PC-3 (cell line): ENCODE measurements at regions not wholly inside any gene's neighbourhood (a gene's known extent, or its start where the extent isn't known, plus 50 kb on each side); places are given as distances from the start of the nearest gene placed in this dataset.

Experiments used
- ATAC-seq: fragments of 200-7000 bp; cut with Tn5 transposase; 2 replicates; pipeline ENCODE4 v1.9.1; 2020; ENCODE audit warnings: mild to moderate bottlenecking, moderate library complexity
- BruUV-seq: library from RNA; stranded (reverse); fragments of 400-500 nt; replicated peaks from 2 replicates; lab custom pipeline; 2021; lab: Mats Ljungman, UMichigan
- CTCF ChIA-PET: fragments of 300-600 bp; sonication (Branson Sonifier 250); formaldehyde crosslinking; loops from one replicate; lab custom pipeline; 2022; ENCODE audit warnings: antibody characterized with exemption; lab: Charles Lee
- POLR2A ChIA-PET: fragments of 300-600 bp; sonication (Branson Sonifier 250); formaldehyde crosslinking; loops from one replicate; lab custom pipeline; 2022; ENCODE audit warnings: antibody characterized with exemption; ENCODE audit not compliant: unreplicated experiment; lab: Charles Lee
- DNase-seq: peaks from one replicate; pipeline ENCODE4 v3.0.0-alpha.2; 2015
- H2AFZ ChIP-seq: fragments of 300-600 bp; sonication (generic); 2 replicates; pipeline ENCODE4 v1.6.0; 2016; ENCODE audit warnings: antibody characterized with exemption, low read length
- H3F3A ChIP-seq: fragments of 300-600 bp; sonication (generic); one replicate; pipeline ENCODE4 v1.6.0; 2017; ENCODE audit warnings: antibody characterized with exemption, low read length, control low read depth, mild to moderate bottlenecking; ENCODE audit not compliant: unreplicated experiment
- H3K27ac ChIP-seq: fragments of 300-600 bp; sonication (generic); 2 replicates; pipeline ENCODE4 v1.5.1; 2016; ENCODE audit warnings: mild to moderate bottlenecking, low read length
- H3K27me3 ChIP-seq: fragments of 300-600 bp; sonication (generic); 2 replicates; pipeline ENCODE4 v1.6.1; 2016; ENCODE audit warnings: low read length, mixed read lengths
- H3K36me3 ChIP-seq: fragments of 300-600 bp; sonication (generic); 2 replicates; pipeline ENCODE4 v1.6.1; 2016; ENCODE audit warnings: low read depth, mixed run types, low read length, mixed read lengths
- H3K4me1 ChIP-seq: fragments of 300-600 bp; sonication (generic); 2 replicates; pipeline ENCODE4 v1.5.1; 2016; ENCODE audit warnings: low read length; ENCODE audit not compliant: insufficient read depth
- H3K4me2 ChIP-seq: fragments of 300-600 bp; sonication (generic); 2 replicates; pipeline ENCODE4 v1.6.0; 2016; ENCODE audit warnings: low read length
- H3K4me3 ChIP-seq: fragments of 300-600 bp; sonication (generic); 2 replicates; pipeline ENCODE4 v1.5.1; 2016; ENCODE audit warnings: mild to moderate bottlenecking, low read length, mixed read lengths
- H3K79me2 ChIP-seq: fragments of 300-600 bp; sonication (generic); 2 replicates; pipeline ENCODE4 v1.6.1; 2017; ENCODE audit warnings: low read length, mixed read lengths
- H3K9ac ChIP-seq: fragments of 300-600 bp; sonication (generic); 2 replicates; pipeline ENCODE4 v1.6.0; 2016; ENCODE audit warnings: mild to moderate bottlenecking, low read length
- H3K9me2 ChIP-seq: fragments of 300-600 bp; sonication (generic); replicated peaks from 2 replicates; pipeline ENCODE4 v1.6.1; 2016; ENCODE audit warnings: mixed run types, low read length, mixed read lengths
- H3K9me3 ChIP-seq: fragments of 300-600 bp; sonication (generic); 2 replicates; pipeline ENCODE4 v1.6.1; 2016; ENCODE audit warnings: low read length, mixed read lengths
- H4K20me1 ChIP-seq: fragments of 300-600 bp; sonication (generic); 2 replicates; pipeline ENCODE4 v1.6.1; 2016; ENCODE audit warnings: low read length, mixed read lengths
- EZH2 ChIP-seq: fragments of 300-600 bp; sonication (generic); IDR thresholded peaks from one replicate; pipeline ENCODE4 v1.6.1; 2017; ENCODE audit warnings: antibody characterized with exemption, mild to moderate bottlenecking, low read length; ENCODE audit not compliant: unreplicated experiment
- EZH2phosphoT487 ChIP-seq: fragments of 300-600 bp; sonication (generic); IDR thresholded peaks from 2 replicates; pipeline ENCODE4 v1.6.1; 2018; ENCODE audit warnings: mild to moderate bottlenecking, antibody characterized with exemption, low read length, borderline replicate concordance
- intact Hi-C: fragments of 100-400 bp; cut with micrococcal nuclease; formaldehyde crosslinking; loops from 2 replicates; pipeline ENCODE4 v1.9.0; 2023
- TF ChIP-seq, protein P1 (sequence below): fragments of 300-600 bp; sonication (generic); conservative IDR thresholded peaks from 2 replicates; pipeline ENCODE4 v1.5.1; 2017; ENCODE audit warnings: antibody characterized with exemption, low read depth, mild to moderate bottlenecking, low read length

DNA sequence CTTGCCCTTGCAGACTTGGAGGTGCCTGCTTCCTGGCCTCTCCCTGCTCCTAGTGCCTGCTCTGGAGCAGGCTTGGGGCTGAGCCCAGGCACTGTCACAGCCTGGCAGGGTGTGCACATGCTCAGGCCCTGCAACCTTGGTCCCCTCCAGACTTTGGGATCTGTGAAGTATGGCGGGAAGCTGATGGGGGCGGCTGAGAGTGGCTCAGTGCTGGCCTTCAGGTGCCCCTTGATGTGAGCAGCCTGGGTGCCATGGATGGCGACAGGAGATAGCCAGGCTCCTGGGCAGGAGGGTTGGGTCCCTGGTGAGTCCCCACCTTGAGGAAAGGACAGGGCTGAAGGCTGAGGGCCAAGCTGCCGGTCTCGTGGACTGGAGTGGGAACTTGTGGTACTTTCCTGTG is 700.4 kb upstream of the KCND2 start:
- ATAC-seq (no peak), DNase-seq (no peak)
- Histone ChIP-seq H3K79me2 (no peaks in the 10 kb centered on the region), H3K27ac (no peak overlapping the region), H3K36me3 (no peaks in the 10 kb centered on the region), H3K9ac (no peak overlapping the region), H3K4me2 (no peak overlapping the region), H3K9me2 (no peaks in the 10 kb centered on the region), H2AFZ (no peak overlapping the region), H3F3A (no peaks in the 10 kb centered on the region), H3K4me3 (no peak overlapping the region), H3K4me1 (no peaks in the 10 kb centered on the region), H3K9me3 (no peaks in the 10 kb centered on the region), H4K20me1 (no peaks in the 10 kb centered on the region), H3K27me3 (no peaks in the 10 kb centered on the region)
- TF ChIP-seq, protein P1, sequence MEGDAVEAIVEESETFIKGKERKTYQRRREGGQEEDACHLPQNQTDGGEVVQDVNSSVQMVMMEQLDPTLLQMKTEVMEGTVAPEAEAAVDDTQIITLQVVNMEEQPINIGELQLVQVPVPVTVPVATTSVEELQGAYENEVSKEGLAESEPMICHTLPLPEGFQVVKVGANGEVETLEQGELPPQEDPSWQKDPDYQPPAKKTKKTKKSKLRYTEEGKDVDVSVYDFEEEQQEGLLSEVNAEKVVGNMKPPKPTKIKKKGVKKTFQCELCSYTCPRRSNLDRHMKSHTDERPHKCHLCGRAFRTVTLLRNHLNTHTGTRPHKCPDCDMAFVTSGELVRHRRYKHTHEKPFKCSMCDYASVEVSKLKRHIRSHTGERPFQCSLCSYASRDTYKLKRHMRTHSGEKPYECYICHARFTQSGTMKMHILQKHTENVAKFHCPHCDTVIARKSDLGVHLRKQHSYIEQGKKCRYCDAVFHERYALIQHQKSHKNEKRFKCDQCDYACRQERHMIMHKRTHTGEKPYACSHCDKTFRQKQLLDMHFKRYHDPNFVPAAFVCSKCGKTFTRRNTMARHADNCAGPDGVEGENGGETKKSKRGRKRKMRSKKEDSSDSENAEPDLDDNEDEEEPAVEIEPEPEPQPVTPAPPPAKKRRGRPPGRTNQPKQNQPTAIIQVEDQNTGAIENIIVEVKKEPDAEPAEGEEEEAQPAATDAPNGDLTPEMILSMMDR: no peak
- TF ChIP-seq EZH2phosphoT487 (no peak), EZH2 (no peak)
- CTCF ChIA-PET: no interaction called here
- POLR2A ChIA-PET: no interaction called here
- intact Hi-C loops: no loop called here
- no TSS peak for BruUV-seq

DNA sequence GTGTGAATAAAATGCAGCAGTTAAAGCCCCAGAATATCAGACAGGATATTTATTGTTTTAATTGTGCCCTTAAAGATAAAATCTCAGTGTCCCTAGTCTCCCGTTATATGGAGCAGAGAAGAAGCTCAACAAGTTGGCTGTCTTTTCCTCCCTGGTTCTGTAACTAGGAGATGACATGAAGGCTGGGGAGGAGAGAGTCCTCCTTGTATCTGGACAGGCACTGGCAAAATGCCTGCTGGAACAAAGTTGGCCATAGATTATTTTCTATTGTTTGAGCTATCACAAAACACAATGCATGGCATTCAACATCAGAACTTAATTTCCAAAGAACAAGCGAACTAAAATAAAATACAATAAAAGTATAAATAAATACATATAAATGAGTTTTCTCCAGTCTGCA is 694.9 kb upstream of the KCND2 start:
- H3K9me3 ChIP-seq: no peaks in the 10 kb centered on the region
- TF ChIP-seq EZH2phosphoT487 (no peak), EZH2 (no peak)
- TF ChIP-seq, protein P1: no peak
- no peak overlapping the region for H2AFZ ChIP-seq
- H3K4me3 ChIP-seq: no peak overlapping the region
- H3K9me2 ChIP-seq: no peaks in the 10 kb centered on the region
- no peak for ATAC-seq
- no TSS peak for BruUV-seq
- no peaks in the 10 kb centered on the region for H4K20me1 ChIP-seq
- H3K4me2 ChIP-seq: no peak overlapping the region
- no peaks in the 10 kb centered on the region for H3K36me3 ChIP-seq
- H3F3A ChIP-seq: no peaks in the 10 kb centered on the region
- ChIA-PET POLR2A (no interaction called here), CTCF (no interaction called here)
- DNase-seq: no peak
- no peaks in the 10 kb centered on the region for H3K27me3 ChIP-seq
- no peak overlapping the region for H3K27ac ChIP-seq
- H3K79me2 ChIP-seq: no peaks in the 10 kb centered on the region
- intact Hi-C loops: no loop called here
- H3K9ac ChIP-seq: no peak overlapping the region
- H3K4me1 ChIP-seq: no peaks in the 10 kb centered on the region

DNA sequence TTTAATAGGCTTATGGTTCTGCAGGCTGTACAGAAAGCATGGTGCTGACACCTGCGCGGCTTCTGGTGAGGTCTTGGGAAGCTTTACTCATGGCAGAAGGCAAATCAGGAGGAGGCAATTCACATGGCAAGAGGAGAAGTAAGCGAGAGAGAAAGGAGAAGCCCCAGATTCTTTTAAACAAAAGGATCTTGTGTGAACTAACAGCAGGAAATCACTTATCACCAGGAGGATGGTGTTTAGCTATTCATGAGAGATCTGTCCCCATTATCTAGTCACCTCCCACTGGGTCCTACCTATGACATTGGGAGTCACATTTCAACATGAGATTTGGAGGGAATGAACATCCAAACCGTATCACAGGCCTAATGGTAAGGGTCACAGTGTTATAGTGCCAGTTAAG is 678.0 kb upstream of the KCND2 start:
- Histone ChIP-seq H3K27me3 (no peaks in the 10 kb centered on the region), H3K4me3 (no peak overlapping the region), H4K20me1 (no peaks in the 10 kb centered on the region), H3K9me3 (no peaks in the 10 kb centered on the region), H3F3A (no peaks in the 10 kb centered on the region), H2AFZ (no peak overlapping the region), H3K4me1 (no peaks in the 10 kb centered on the region), H3K4me2 (no peak overlapping the region), H3K27ac (no peak overlapping the region), H3K9ac (no peak overlapping the region), H3K79me2 (no peaks in the 10 kb centered on the region), H3K36me3 (no peaks in the 10 kb centered on the region), H3K9me2 (no peaks in the 10 kb centered on the region)
- ChIA-PET CTCF (no interaction called here), POLR2A (no interaction called here)
- ATAC-seq: no peak
- no TSS peak for BruUV-seq
- intact Hi-C loops: no loop called here
- TF ChIP-seq EZH2: no peak
- TF ChIP-seq, protein P1: no peak
- DNase-seq: no peak
